ENCODE measurements at regions not wholly inside any gene's neighbourhood (a gene's known extent, or its start where the extent isn't known, plus 50 kb on each side); places are given as distances from the start of the nearest gene placed in this dataset.

- intact Hi-C loops (cut with micrococcal nuclease), result no loop called here
- ChIA-PET POLR2A (no interaction called here), CTCF (no interaction called here)
- no peaks in the 10 kb centered on the region for H3K27me3 Mint-ChIP-seq
- no peaks in the 10 kb centered on the region for H3K79me2 ChIP-seq (ENCODE audit: control insufficient read depth, insufficient read depth, low read length)
- no peaks in the 10 kb centered on the region for H3K4me1 Mint-ChIP-seq
- H2AFZ ChIP-seq (ENCODE audit: insufficient read depth, low read depth, low read length, poor library complexity, severe bottlenecking), result no peak overlapping the region
- H3K9me3 ChIP-seq (ENCODE audit: control extremely low read depth in 1 of 3, control insufficient read depth in 2 of 3, insufficient read depth in 1 of 3, low read length in 2 of 3), result peaks cover 0 to 11% (median 5%) of the 10 kb centered on the region in 3 donors
- no peak for ATAC-seq (ENCODE audit: low read depth)
- no peaks in the 10 kb centered on the region for H3K4me1 ChIP-seq (ENCODE audit: control insufficient read depth in 2 of 2, insufficient read depth in 2 of 2, low read length in 2 of 2)
- no peak overlapping the region for H3K4me2 ChIP-seq (replicated peaks; ENCODE audit: low read depth, low read length, poor library complexity, severe bottlenecking)
- no peak overlapping the region for H3K27ac Mint-ChIP-seq
- no peaks in the 10 kb centered on the region for H3K9me3 Mint-ChIP-seq (ENCODE audit: insufficient read depth)
- WGBS (ENCODE audit: insufficient coverage), result 100% methylated on average over 3 of the region's 5 CpGs
- TF ChIP-seq CTCF (IDR thresholded peaks at IDR 0.05), result no peak
- TF ChIP-seq EZH2 (IDR thresholded peaks at IDR 0.05; ENCODE audit: borderline replicate concordance, insufficient read depth, low read depth, low read length, poor library complexity, severe bottlenecking), result no peak
- H3K4me3 ChIP-seq (ENCODE audit: control extremely low read depth in 1 of 5, extremely low read depth in 1 of 5, insufficient read depth in 1 of 5, low read depth in 2 of 5, low read length in 4 of 5), result no peak overlapping the region
- H3K9ac ChIP-seq (ENCODE audit: low read length), result no peak overlapping the region
- DNase-seq, result no peak
- H3K36me3 ChIP-seq (replicated peaks in 1 of 2; ENCODE audit: control extremely low read depth in 1 of 2, control insufficient read depth in 1 of 2, extremely low read depth in 1 of 2, insufficient read depth in 2 of 2, low read length in 1 of 2), result no peaks in the 10 kb centered on the region
- H3K27me3 ChIP-seq (replicated peaks in 1 of 4; ENCODE audit: control extremely low read depth in 1 of 4, control insufficient read depth in 3 of 4, insufficient read depth in 4 of 4, low read length in 3 of 4), result no peaks in the 10 kb centered on the region
- no peak overlapping the region for H3K27ac ChIP-seq (ENCODE audit: low read length in 2 of 2)
- H4K20me1 ChIP-seq (ENCODE audit: control insufficient read depth, insufficient read depth, low read length, poor library complexity, severe bottlenecking), result no peaks in the 10 kb centered on the region
- H3K4me3 Mint-ChIP-seq, result no peak overlapping the region
These were observed 926.5 kb downstream of the PDHA2 start for GRCh38 chr4:96766359-96766758.

GRCh38 chr4:96767815-96768480 lies 928.1 kb downstream of the PDHA2 start:
- intact Hi-C loops (cut with micrococcal nuclease), result no loop called here

More at GRCh38 chr4:96767815-96768480, 928.1 kb downstream of the PDHA2 start:
- Histone ChIP-seq H3K36me3 (replicated peaks in 1 of 2; ENCODE audit: control extremely low read depth in 1 of 2, control insufficient read depth in 1 of 2, extremely low read depth in 1 of 2, insufficient read depth in 2 of 2, low read length in 1 of 2) (no peaks in the 10 kb centered on the region), H2AFZ (ENCODE audit: insufficient read depth, low read depth, low read length, poor library complexity, severe bottlenecking) (no peak overlapping the region), H3K4me2 (replicated peaks; ENCODE audit: low read depth, low read length, poor library complexity, severe bottlenecking) (no peak overlapping the region), H3K79me2 (ENCODE audit: control insufficient read depth, insufficient read depth, low read length) (no peaks in the 10 kb centered on the region), H3K4me1 (ENCODE audit: control insufficient read depth in 2 of 2, insufficient read depth in 2 of 2, low read length in 2 of 2) (no peaks in the 10 kb centered on the region), H3K4me3 (ENCODE audit: control extremely low read depth in 1 of 5, extremely low read depth in 1 of 5, insufficient read depth in 1 of 5, low read depth in 2 of 5, low read length in 4 of 5) (no peak overlapping the region), H3K9me3 (ENCODE audit: control extremely low read depth in 1 of 3, control insufficient read depth in 2 of 3, insufficient read depth in 1 of 3, low read length in 2 of 3) (peaks cover 0 to 11% (median 5%) of the 10 kb centered on the region in 3 donors), H3K27ac (ENCODE audit: low read length in 2 of 2) (no peak overlapping the region), H3K27me3 (replicated peaks in 1 of 4; ENCODE audit: control extremely low read depth in 1 of 4, control insufficient read depth in 3 of 4, insufficient read depth in 4 of 4, low read length in 3 of 4) (no peaks in the 10 kb centered on the region), H3K9ac (ENCODE audit: low read length) (no peak overlapping the region), H4K20me1 (ENCODE audit: control insufficient read depth, insufficient read depth, low read length, poor library complexity, severe bottlenecking) (no peaks in the 10 kb centered on the region)
- ATAC-seq (ENCODE audit: low read depth), result no peak
- H3K4me1 Mint-ChIP-seq, result no peaks in the 10 kb centered on the region
- no peaks in the 10 kb centered on the region for H3K27me3 Mint-ChIP-seq
- POLR2A ChIA-PET, result no interaction called here
- TF ChIP-seq CTCF (IDR thresholded peaks at IDR 0.05) (no peak), EZH2 (IDR thresholded peaks at IDR 0.05; ENCODE audit: borderline replicate concordance, insufficient read depth, low read depth, low read length, poor library complexity, severe bottlenecking) (no peak)
- 95% methylated on average over 2 of the region's 5 CpGs for WGBS (ENCODE audit: insufficient coverage)
- CTCF ChIA-PET, result no interaction called here
- H3K27ac Mint-ChIP-seq, result no peak overlapping the region
- DNase-seq, result no peak
- no peaks in the 10 kb centered on the region for H3K9me3 Mint-ChIP-seq (ENCODE audit: insufficient read depth)
- no peak overlapping the region for H3K4me3 Mint-ChIP-seq
